ENCODE measurements at regions not wholly inside any gene's neighbourhood (a gene's known extent, or its start where the extent isn't known, plus 50 kb on each side); places are given as distances from the start of the nearest gene placed in this dataset.

- TF ChIP-seq BHLHE40 (IDR thresholded peaks at IDR 0.05; ENCODE audit: borderline replicate concordance), result no peak
- no peak for TF ChIP-seq SUZ12 (IDR thresholded peaks at IDR 0.05)
- no peak for TF ChIP-seq FOXK2 (IDR thresholded peaks at IDR 0.05)
- TF ChIP-seq TARDBP (IDR thresholded peaks at IDR 0.05), result no peak
- no peak for TF ChIP-seq NFRKB (IDR thresholded peaks at IDR 0.05)
- TF ChIP-seq FOXM1 (IDR thresholded peaks at IDR 0.05; ENCODE audit: borderline replicate concordance), result no peak
- no peak for TF ChIP-seq SP1 (IDR thresholded peaks at IDR 0.05)
- TF ChIP-seq ARNT (IDR thresholded peaks at IDR 0.05), result no peak
- no peak for TF ChIP-seq LEF1 (IDR thresholded peaks at IDR 0.05; ENCODE audit: borderline replicate concordance)
- TF ChIP-seq ELF4 (IDR thresholded peaks at IDR 0.05), result no peak
Observed at GRCh38 chr4:121266982-121267381, 102.9 kb upstream of the TNIP3 start.

Data from HEK293T (cell line).